Omental fat pad (tissue), 3 donors: ENCODE measurements at regions not wholly inside any gene's neighbourhood (a gene's known extent, or its start where the extent isn't known, plus 50 kb on each side); places are given as distances from the start of the nearest gene placed in this dataset.
"Not testable (repeated sequence)": the region's sequence is repeated elsewhere in the genome, so short reads cannot be mapped to it uniquely, and the experiment has no call there.

Source experiments
- ATAC-seq: fragments of 150-250 bp; one replicate; pipeline ENCODE4 v1.9.1; 2016; ENCODE audit warnings: mild to moderate bottlenecking, moderate library complexity; ENCODE audit not compliant: low FRiP score
- DNase-seq: peaks from one replicate; pipeline ENCODE4 v3.0.0-alpha.2; 2019; ENCODE audit warnings: low spot score
- CTCF ChIP-seq, 3 donors: fragments of 450-650 bp; IDR thresholded peaks; one replicate each; pipeline ENCODE4 v1.5.1; 2016 to 2017; ENCODE audit warnings: antibody characterized with exemption in 3 of 3, mild to moderate bottlenecking in 3 of 3, moderate library complexity in 2 of 3

GRCh38 chr5:36505021-36505420 is 101.4 kb upstream of the SLC1A3 start:
- no peak for DNase-seq
- no peak for ATAC-seq
- no peak for TF ChIP-seq CTCF (IDR thresholded peaks at IDR 0.05)

DNA sequence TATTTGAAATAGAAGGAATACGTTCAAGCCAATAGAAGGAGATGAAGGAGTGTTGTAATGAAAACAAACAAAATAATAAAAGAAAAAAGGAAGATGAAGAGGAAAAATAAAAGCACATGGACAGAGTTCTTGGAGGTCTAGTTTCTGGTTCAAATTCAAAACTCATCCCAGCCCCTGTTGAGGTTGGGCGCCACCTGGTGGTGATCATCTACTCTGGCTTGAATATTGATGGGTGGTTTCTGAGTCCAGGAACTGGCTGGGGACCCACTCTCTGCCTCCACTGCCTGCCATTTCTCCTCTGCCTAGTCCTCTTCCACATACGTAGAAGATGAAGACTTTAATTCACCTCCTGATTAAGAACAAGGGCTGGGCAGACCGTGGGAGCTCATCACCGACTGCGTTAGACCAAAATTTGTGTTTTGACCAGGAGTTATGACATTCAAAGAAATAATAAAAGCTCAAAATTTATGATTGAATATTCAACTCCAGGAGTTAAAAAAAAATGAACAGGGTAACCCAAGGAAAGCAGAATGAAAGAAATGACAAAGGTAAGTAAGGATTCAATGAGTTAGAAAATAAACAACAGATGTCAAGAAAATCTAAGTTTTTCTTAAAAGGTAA is 99.0 kb upstream of the SLC1A3 start:
- ATAC-seq (no peak), DNase-seq (peak; percentile 92)
- TF ChIP-seq CTCF (IDR thresholded peaks at IDR 0.05), result no peak

DNA sequence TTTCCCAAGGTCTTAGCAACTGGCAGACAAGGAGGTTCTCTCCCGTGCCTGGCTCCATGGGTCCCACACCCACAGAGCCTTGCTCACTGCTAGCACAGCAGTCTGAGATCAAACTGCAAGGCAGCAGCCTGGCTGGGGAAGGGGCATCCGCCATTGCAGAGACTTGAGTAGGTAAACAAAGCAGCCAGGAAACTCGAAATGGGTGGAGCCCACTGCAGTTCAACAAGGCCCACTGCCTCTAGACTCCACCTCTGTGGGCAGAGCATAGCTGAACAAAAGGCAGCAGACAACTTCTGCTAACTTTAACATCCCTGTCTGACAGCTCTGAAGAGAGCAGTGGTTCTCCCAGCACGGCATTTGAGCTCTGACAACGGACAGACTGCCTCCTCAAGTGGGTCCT is 98.1 kb upstream of the SLC1A3 start:
- DNase-seq, ATAC-seq: not testable (repeated sequence)

DNA sequence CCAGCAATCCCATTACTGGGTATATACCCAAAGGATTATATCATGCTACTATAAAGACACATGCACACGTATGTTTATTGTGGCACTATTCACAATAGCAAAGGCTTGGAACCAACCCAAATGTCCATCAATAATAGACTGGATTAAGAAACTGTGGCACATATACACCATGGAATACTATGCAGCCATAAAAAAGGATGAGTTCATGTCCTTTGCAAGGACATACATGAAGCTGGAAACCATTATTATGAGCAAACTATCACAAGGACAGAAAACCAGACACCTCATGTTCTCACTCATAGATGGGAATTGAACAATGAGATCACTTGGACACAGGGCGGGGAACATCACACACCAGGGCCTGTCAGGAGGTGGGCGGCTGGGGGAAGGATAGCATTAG is 92.8 kb upstream of the SLC1A3 start:
- not testable (repeated sequence) for DNase-seq, ATAC-seq

GRCh38 chr5:36519881-36520280 is 86.5 kb upstream of the SLC1A3 start:
- DNase-seq, result no peak
- no peak for TF ChIP-seq CTCF (IDR thresholded peaks at IDR 0.05)
- no peak for ATAC-seq

GRCh38 chr5:36521219-36521618 is 85.2 kb upstream of the SLC1A3 start:
- no peak for DNase-seq
- no peak for TF ChIP-seq CTCF (IDR thresholded peaks at IDR 0.05)
- no peak for ATAC-seq

DNA sequence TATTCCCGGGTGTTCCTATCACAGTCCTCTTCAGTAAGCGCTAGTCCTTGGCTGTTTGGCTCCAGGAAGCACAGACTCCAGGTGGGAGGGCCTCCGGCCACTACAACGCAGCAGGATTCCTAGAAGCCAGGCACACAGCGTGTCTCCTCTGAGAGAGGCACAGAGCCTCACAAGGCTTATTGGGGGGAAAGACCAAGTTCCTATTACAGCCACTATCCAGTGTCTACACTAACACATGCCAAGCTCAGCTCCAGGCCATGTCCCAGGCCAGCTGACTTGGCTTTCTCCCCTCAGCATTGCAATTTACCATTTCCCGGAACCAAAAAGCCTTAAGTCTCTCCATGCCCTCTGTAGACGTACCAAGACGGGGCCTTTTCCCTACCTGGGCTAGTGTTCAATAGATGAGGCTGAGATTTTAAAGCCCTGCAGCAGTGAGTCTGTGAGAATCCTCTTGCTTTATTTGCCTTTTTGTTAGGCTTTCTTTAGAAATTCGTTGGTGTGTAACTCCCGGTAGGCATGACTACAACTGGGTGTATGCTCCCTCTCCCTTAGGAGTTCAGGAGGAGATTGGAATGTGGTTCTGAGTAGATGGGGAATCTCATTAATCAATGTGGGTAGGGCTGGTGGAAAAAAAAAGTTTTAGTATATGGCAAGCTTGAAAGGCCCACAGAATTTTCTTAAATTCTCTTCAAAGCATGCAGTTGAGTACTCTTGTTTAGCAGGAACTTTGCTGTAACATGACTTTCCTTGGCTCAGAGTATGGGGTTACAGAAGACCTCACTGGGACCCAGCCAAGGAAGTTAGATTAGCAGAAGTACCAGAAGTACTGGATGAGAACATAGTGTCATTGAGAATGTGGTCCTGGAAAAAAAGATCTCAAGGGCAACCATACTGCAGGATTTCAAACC is 84.3 kb upstream of the SLC1A3 start:
- no peak for DNase-seq
- TF ChIP-seq CTCF (IDR thresholded peaks at IDR 0.05), result no peak
- ATAC-seq, result peak; percentile 72

DNA sequence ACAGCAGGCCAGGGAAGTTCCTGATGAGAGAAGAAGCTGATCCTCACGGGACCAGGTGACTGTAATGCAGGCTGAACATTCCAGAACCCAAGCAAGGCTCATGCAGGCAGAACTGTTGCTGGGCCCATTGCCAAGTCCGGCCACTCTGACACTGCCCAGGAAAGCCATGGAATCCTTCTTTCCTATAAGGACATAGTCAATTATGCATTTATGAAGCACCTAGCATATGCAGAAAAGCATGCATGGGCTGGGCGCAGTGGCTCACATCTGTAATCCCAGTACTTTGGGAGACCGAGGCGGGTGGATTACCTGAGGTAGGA is 83.7 kb upstream of the SLC1A3 start:
- ATAC-seq (no peak), DNase-seq (no peak)
- no peak for TF ChIP-seq CTCF (IDR thresholded peaks at IDR 0.05)
